Islet precursor cell (in vitro differentiated cells): ENCODE measurements at regions not wholly inside any gene's neighbourhood (a gene's known extent, or its start where the extent isn't known, plus 50 kb on each side); places are given as distances from the start of the nearest gene placed in this dataset.
A peak's percentile ranks its signal among the peaks of the same experiment; 100 is the strongest.

Experiments used
- DNase-seq: peaks from one replicate; pipeline ENCODE4 v3.0.0-alpha.2; 2018

DNA sequence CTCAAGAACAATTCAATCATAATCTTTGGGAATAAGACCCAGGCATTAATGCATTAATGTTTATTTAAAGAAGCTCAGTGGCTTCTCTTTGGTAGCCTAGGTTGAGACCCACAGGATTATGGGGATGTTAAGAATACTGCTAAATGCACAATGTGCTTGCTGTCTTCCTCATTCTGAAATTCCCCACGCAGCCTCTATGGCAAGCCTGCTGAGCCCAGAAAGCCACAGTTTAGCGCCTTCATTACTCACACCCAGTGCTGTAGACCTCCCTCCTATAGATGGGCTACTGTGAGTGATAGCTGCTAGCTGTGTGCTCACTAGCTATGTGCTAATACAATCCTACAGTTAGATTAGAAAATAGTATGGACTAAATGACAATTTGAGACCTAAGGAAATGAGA is 90.6 kb downstream of the TNFSF13B start:
- no peak for DNase-seq

DNA sequence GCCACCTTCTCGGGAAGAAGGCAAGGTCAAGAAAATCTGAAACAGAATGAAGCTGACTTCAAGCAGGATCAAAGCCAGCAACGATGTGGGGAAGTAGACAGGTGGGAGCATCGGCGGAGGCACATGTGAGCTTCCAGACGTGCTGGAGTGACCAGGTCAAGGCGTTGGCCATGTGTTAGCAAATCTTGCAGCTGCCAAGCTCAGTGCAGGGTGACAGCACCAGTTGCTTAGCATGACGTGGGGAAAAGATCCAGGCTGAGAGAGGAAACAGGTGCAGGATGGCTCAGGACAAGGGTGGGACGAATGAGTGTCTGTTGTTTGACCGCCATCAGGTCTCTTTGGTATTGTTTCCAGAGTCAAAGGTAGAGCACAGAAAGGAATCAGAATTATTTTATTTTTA is 92.3 kb downstream of the TNFSF13B start:
- no peak for DNase-seq

DNA sequence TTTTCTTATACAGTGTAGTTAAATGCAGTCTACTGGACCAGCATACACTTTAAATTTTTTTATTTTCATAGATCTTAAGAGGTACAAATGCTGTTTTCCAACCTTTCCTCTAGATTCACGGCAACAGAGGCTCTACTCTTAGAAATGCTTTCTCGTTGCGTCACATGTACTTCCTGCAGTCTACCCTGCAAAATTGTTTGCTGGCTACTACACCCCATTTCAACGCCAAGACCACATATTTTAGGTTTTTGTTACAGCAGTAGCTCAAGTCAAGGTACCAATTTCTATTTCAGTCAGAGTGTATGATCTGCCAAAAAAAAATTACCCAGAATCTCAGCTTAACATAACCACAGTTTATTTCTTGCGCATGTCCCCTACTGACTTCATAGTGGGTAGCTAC is 94.1 kb downstream of the TNFSF13B start:
- no peak for DNase-seq

DNA sequence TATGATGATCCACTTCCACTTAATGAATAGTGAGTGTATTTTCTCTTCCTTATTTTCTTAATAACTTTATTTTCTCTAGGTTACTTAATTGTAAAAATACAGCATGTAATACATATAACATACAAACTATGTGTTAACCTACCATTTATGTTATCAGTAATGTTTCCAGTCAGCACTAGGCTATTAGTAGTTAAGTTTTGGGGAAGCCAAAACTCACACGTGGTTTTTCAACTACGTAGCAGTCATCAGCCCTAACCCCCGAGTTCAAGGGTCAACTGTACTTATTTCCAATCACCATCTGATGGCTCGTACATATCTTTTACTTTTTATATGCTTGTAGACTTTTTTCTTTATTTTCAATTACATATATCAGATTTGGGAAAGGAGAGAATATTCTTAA is 95.7 kb downstream of the TNFSF13B start:
- no peak for DNase-seq

DNA sequence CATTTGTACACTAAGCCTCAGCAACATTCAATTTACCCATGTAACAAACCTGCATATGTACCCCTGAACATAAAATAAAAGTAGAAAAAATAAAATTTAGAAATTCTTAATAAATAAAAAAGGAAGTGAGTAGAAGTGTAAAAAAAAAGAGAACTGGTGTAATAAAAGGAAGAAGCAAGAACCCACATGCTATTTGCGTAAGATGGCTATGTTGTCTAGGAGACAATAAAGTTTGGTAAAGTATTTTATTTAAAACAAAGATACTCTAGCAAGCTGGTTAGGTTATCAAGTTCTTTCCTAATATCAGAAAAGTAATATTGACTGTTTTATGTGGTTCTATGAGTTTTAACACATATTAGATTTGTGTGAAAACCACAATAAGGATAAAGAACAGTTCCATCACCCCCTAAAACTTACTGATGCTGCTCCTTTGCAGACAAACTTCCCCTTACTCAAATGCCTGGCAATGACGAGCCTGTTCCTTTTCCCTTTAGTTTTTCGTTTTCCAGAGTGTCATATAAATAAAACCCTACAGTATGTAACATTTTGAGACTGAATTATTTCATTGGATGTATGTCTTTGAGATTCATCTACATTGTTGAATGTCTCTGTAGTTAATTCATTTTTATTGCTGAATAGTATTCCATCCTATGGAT is 98.9 kb downstream of the TNFSF13B start:
- no peak for DNase-seq

DNA sequence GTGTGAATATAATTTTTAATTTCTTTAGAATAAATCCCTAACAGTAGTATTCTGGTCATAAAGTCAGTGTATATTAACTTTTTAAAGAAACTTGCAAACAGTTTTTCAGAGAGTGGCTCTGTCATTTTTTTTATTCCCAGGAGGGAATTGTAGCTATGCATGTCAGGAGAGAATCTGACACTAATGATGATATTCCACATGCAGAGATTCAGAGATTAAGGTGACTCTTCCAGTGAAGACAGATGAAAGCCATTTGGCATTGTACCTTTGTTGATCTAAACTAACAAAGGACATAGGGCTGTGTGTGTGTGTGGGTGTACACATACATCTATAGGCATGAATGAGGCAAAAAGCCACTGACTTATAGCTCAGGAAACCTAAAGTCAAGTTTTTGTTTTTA is 99.9 kb downstream of the TNFSF13B start:
- no peak for DNase-seq

DNA sequence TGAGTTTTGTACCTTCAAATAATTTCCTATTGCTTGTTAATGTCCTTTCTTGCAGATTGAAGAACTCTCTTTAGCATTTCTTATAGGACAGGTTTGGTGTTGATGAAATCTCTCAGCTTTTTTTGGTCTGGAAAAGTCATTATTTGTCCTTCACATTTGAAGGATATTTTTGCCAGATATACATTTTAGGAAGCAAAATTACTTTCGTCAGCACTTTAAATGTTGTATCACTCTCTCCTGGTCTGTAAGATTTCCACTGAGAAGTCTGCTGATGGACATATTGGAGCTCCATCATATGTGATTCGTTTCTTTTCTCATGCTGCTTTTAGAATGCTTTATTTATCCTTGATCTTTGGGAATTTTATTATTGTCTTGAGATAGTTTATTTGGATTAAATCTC is 105.5 kb downstream of the TNFSF13B start:
- DNase-seq: no peak

DNA sequence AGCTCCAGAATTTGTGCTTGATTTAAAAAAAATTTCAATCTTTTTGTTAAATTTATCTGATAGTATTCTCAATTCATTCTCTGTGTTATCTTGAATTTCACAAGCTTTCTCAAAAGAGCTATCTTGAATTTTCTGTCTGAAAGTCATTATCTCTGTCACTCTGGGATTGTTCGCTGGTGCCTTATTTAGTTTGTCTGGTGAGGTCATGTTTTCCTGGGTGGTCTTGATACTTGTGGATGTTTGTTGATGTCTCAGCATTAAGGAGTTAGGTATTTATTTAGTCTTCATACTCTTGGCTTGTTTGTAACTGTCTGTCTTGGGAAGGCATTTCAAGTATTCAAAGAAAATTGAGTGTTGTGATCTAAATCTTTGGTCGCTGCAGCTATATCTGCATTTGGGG is 106.3 kb downstream of the TNFSF13B start:
- DNase-seq: no peak

DNA sequence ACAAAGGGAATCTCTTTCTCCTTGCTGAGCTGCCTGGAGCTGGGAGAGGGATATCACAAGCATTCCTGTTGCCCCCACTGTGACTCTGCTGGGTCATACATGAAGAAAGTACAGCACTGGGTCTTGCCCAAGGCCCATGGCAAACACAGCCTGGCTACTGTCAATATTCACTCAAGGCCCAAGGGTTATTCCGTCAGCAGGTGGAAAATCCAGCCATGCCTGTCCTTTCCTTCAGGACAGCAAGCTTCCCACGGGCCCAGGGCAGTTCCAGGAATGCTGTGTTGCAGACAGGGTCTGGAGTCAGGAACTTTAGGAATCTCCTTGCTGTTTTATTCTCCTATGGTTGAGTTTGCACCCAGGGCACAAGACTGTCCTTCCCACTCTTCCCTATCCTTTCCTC is 106.8 kb downstream of the TNFSF13B start:
- peak; percentile 65 for DNase-seq

DNA sequence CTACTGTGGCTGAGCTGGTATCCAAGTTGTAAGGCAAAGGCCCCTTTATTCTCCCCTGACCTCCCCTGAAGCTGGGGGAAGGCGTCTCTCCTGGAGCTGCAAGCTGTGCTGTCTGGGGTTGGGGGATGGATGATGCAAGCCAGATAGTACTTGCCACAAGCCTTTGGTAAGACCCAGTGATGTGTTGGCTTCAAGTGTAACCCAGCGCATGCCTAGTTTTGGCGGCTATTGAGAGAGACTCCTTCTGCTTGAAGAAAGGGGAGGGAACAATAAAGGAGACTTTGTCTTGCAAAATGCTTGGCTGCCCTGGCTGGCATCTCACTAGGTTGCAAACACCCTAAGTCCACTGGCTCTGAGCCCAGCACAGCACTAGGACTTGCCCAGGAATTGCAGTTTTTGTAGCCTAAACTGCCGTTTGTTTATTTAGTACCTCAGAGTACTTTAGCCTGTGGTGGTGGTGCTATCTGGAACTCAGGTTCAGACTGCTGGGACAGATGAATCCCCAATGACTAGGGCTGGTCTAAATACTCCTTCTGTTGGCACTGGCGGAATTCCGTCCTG is 108.2 kb downstream of the TNFSF13B start:
- DNase-seq: no peak

DNA sequence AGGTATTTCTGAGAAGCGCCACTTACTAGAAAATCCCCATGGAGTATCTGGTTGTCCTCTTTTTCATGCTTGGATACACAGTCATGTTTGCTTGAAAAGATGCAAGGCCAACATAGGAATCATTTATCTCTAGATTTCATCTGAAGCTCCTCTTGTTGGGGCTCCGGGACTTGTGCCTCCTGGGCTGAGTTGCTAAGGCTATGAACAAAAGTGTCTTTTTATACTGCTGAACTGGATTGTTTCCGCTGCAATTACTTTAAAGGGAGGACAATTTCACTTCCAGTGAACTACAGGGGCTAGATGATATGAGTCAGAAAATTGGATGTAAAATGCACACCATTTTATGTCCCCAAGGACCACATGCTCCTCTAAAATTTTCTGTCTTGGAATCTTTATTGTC is 114.1 kb downstream of the TNFSF13B start:
- no peak for DNase-seq

DNA sequence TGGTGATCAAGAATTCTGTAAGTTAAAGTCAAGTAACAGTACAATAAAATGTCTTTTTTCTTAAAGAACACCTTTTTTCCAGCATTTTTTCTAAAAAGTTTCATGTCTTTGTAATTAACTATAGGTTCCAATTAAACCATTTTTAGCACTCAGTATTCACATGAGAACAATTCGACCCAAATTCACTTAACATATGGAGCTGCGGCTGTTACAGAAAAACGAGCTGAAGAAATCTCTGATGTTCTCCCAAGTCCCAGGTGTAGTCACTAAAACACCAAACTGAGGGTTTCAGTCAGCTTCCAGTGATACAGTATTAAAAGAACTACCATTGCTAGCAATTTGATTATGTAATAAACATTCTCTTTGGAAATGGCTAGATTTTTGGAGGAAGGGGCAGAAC is 117.6 kb downstream of the TNFSF13B start:
- no peak for DNase-seq

DNA sequence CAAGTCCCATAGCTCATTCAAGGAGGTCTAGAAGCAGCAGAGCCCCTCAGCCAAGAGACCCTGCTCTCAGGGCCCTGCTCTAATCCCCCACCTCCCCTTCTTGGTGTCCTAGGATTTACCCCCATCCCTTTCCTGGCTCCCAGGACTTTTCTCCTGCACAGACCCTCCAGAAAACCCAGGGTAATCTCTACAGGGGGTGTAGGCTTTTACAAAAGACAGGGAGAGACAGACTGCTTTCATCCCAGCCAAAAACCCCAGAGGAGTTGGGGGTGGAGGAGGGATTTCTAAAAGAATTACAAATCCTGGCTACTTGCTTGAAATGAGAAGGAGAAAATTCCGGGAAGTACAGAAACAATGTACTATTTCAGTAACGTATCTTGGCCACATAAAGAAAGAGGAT is 133.3 kb downstream of the TNFSF13B start:
- DNase-seq: no peak

DNA sequence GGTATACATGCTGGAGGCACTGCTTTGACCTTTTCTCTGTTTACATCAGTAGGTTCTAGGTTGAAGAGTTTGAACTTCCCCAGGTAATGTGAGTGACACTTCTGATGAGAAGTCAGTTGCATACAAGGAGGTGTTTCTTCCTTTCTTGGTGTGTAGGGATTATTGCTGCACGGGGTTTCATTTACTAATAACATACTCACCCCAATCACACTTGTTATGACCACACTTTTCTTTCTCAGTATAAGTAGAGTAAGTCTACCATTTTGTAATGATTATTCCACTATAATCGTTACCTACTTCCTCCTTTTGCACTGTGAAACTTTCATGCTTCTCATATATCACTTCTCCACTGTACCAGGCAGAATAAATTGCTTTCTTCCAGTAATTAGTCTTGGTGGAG is 138.0 kb downstream of the TNFSF13B start:
- DNase-seq: no peak

DNA sequence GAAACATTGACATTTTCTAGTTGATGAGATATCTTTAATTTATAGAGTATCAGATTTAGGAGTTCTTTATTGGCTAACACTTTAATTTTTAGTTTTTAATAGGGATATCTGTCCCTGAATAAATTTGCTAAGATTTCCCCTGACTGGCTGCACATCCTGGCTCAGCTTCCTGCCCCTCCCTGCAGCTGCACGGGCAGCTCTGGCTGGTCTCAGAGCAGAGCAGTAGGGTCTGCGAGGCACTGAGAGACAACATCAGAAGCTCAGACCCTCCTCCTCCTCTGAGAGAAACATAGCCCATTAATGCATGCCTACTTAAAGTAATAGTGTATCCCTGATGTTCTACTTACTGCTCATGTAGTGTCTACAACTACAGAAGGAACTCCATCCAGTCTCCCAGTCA is 139.2 kb downstream of the TNFSF13B start:
- DNase-seq: no peak

DNA sequence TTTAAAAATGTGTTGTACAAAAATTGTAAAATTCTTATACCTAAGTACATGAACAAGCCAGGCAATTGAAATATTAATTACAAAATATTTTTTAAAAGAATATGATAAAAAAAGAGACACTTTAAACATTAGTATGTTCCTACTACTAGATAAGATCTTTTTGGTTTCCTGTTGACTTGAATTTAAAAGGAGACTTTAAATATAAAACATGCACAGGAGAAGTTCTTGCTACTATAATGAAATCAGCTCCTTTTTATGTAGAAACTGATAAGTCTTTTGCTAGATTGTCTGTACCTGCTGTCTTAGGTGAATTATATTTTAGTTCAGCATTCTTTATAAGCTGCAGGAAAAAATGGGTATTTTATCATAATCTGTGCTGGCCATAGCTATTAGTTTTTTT is 140.2 kb downstream of the TNFSF13B start:
- no peak for DNase-seq

DNA sequence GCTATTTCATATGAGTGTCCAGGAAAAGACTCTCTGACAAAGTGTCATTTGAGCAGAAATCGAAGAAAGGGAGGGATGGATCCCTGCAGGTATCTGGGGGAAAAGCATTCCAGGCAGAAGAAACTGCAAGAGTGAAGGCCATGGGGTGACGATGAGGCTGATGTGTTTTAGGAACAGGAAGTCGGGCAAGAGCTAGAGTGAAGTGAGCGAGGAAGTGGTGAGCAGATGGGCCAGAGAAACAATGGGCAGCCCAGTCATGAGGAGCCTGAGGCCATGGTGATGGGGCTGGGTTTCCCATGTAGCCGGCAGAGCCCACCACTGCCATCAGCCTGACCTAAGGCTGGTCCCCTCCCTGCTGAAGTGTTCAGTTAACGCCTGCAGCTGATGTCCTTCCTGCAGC is 150.2 kb downstream of the TNFSF13B start:
- DNase-seq: no peak

DNA sequence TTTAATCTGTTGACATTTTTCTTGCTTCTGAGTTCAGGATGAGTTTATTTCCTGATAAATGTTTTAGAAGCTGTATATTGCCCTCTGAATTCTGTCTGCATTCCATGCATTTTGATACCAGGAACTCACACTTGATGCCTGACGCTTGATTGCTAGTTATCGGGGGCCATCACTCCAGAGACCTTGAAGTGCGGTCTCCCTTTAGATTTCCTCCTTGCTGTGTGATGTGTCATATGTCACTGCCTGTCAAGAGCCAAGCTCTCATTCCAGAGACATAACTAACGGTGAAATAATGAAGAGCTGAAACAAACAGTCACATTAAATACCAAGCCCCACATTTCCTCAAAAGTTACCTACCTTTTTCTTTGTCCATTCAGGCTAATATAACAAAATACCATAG is 155.5 kb downstream of the TNFSF13B start:
- no peak for DNase-seq

DNA sequence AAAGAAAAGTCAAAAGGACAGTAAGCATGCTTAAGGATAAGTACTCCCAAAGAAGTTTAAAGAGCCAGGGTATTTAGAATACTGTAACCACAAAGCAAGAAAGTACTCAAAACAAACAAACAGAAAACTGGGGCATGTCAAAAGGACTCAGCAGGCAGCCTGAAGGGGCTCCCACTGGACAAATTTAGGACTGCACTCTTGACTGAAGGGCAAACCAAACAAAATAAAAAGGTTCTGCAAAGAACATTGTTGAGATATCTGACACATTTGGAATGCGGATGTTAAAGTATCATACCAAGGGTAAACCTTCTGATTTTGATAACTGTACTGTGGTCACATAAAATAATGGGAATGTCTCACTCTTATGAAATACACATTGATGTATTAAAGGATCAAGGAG is 157.4 kb downstream of the TNFSF13B start:
- no peak for DNase-seq

DNA sequence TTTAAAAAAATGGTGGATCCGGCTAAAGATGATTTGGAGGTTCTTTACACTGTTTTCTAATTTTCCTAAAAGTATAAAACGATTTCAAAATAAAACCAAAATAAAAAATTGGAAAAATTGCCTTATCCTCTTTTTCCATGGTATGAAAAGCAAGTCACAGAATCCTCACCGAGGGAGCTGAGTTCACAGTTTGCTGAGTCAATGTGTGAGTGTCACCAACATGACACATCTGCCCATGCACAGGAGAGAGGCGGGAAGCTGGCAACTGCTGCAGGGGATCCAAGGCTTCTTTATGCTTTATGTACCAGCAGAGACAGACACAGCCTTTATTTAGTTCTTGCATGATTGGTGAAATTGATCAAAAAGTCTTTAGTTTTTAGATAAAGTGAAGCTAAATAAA is 157.8 kb downstream of the TNFSF13B start:
- no peak for DNase-seq

DNA sequence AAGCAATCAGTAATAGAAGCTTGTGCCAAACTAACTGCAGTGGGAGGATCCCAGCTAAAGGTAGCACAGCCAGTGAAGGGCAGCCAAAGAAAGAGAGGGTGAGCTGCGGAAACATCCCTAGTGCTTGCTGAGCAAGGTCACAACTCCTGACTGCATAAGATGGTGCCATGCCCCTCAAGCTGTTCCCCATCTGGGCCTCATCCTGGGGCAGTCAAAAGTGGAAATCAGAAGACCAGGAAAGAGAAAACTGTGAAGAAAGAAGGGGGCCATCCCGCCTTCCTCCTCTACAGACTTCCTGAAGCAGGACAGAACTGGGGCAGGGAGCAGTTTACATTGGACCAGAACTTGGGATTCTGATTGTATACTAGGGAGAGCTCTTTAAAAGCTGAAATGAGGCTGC is 159.2 kb downstream of the TNFSF13B start:
- DNase-seq: no peak

DNA sequence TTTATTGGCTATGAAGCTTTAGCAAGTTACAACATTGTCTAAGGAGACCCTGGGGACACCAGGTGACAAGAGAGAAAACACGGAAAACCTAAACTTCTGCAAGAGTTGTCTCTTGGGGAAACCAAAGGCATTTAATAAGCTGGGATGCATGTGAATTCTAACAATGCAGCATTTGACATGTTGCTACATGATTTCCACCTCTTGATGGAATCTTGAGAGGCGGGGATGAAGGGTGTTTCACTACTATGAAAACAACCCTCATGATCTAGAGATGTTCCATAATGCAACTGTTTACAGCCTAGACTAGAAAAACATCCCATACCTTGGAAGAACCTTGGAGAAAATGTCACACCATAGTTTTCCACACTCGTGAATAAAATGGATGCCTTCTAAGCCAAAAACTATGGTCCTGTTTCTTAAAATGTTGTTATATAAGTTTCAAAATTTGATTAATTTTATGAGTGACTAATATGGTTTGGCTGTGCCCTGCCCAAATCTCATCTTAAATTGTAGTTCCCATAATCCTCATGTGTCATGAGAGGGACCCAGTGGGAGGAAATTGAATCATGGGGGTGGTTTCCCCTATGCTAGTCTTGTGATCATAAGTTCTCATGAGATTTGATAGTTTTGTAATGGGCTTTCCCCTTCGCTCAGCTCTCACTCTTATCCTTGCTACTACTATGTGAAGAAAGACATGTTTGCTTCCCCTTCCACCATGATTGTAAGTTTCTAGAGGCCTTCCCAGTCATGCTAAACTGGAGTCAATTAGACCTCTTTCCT is 164.6 kb downstream of the TNFSF13B start:
- no peak for DNase-seq

DNA sequence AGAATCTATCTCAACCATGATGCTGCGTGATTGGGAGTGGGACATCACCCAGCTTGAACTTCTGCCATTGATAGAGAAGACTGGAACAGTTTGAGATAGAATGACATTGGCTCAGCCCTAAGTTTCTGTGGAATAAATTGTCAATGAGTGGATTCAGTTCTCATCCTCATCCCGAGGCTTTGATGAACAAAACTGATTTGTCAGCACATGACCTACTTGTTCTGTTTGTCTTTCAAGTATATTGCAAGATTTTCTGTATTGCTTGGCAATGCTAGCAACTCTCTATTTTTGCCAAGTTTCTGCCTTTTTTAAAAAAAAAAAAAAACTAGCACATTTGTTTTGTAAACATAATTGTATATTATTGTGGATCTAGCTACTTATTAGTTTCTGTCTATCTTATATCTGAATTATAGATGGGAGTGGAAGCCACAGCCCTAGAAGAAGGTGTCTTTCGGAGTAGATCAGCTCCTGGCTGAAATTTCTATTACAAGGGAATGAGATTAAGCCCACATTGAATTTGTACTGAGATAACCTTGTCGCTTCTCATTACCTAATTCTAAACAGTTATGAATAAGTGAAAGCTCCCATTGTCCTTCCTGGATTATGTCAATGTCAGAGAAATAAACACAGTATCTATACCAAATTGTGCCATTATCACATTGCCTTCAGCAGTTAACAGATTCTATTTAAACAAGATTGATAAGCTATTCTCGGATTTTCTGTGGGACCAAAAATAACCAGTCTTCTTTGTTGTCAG is 166.1 kb downstream of the TNFSF13B start:
- no peak for DNase-seq

DNA sequence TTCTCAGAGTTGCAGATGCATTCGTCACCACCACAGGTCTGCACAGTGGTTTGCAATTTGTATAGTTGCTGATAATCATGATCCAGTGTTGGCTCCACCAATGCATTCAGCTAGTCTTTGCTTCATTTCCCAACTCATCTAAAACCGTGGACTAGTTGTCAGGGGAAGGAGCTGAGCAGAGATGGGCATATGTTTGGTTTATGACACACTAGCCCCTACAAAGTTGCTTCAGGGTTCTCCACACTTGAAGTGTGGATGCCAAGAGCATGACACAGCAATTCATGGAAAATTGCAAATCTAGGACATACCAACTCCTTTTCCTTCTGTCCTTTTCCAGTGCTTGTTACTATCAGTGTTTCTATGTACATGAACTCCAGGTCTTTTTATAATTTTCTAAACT is 168.0 kb downstream of the TNFSF13B start:
- no peak for DNase-seq
